Progenitor cell of endocrine pancreas (in vitro differentiated cells): ENCODE measurements at regions not wholly inside any gene's neighbourhood (a gene's known extent, or its start where the extent isn't known, plus 50 kb on each side); places are given as distances from the start of the nearest gene placed in this dataset.

Source experiments
- DNase-seq: peaks from one replicate; pipeline ENCODE4 v3.0.0; 2021; ENCODE audit warnings: low spot score; ENCODE audit not compliant: unreplicated experiment
- H3K27ac Mint-ChIP-seq: 2 replicates; pipeline ENCODE4 v1.8.0; 2021; ENCODE audit warnings: mild to moderate bottlenecking, moderate library complexity, mixed read lengths
- H3K27me3 Mint-ChIP-seq: 2 replicates; pipeline ENCODE4 v1.8.0; 2021; ENCODE audit warnings: mixed read lengths
- H3K36me3 Mint-ChIP-seq: 2 replicates; pipeline ENCODE4 v1.8.0; 2022; ENCODE audit warnings: mixed read lengths; ENCODE audit not compliant: insufficient read depth
- H3K4me1 Mint-ChIP-seq: 2 replicates; pipeline ENCODE4 v1.8.0; 2021; ENCODE audit warnings: low read depth, mixed read lengths
- H3K4me3 Mint-ChIP-seq: 2 replicates; pipeline ENCODE4 v1.8.0; 2021; ENCODE audit warnings: low read depth, mild to moderate bottlenecking, moderate library complexity, mixed read lengths
- H3K9me3 Mint-ChIP-seq: 2 replicates; pipeline ENCODE4 v1.8.0; 2021; ENCODE audit warnings: low read depth, mixed read lengths
- CTCF ChIP-seq: fragments of 200-600 bp; sonication (generic); IDR thresholded peaks from one replicate; pipeline ENCODE4 v1.5.0; 2021; ENCODE audit warnings: antibody characterized with exemption, mild to moderate bottlenecking; ENCODE audit not compliant: unreplicated experiment

GRCh38 chr2:120469426-120469825 is 123.5 kb downstream of the INHBB start:
- TF ChIP-seq CTCF = no peak
- peaks cover 27% of the 10 kb centered on the region for H3K27me3 Mint-ChIP-seq
- H3K27ac Mint-ChIP-seq = no peak overlapping the region
- DNase-seq = no peak
- peaks cover 3% of the 10 kb centered on the region for H3K9me3 Mint-ChIP-seq
- no peak overlapping the region for H3K4me3 Mint-ChIP-seq
- H3K36me3 Mint-ChIP-seq = no peaks in the 10 kb centered on the region
- peaks cover 19% of the 10 kb centered on the region for H3K4me1 Mint-ChIP-seq

DNA sequence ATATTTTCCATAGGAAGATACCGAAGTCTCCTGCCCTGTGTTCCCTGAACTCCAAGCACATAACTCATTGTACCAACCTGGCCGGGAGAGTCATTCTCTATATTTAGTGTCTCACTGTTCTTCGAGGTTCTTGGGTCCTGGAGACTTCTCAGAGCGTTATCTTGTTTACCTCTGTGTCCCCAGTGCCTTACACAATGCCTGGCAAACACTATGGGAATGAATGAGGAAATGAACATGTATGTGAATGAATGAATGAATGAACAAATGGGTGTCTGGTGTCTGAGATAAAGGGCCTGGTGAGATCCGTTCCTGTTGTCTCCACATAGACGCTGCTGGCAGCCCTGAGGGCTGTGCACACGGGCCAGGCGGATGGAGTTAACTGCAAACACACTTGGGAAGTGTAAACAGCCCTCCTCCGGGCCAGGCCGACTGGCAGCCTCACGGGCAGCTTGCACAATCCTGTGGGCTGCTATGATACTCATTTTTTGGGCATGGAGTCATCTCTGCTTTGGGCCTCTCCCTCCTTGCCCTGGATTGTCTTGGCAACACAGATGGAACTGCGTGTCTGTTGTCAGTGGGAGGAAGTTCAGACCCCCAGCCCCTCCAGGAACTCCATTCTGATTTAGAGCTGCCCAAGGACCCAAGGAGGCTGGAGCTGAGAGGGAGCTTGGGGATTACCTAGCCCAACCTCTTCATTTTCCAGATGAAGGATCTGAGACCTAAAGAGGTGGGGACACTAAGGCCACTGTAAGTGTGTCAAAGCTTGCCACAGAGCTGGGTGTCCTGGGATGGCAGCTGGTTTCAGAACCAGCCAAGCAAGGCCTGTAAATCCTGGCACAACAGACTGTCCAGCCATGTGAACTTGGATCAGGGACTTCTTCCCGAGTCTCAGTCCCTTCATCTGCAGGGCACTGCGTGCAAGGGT is 124.4 kb downstream of the INHBB start:
- H3K9me3 Mint-ChIP-seq = peaks cover 3% of the 10 kb centered on the region
- H3K4me1 Mint-ChIP-seq = peaks cover 19% of the 10 kb centered on the region
- peaks cover 27% of the 10 kb centered on the region for H3K27me3 Mint-ChIP-seq
- no peaks in the 10 kb centered on the region for H3K36me3 Mint-ChIP-seq
- peak overlapping the region; percentile 47 for H3K27ac Mint-ChIP-seq
- H3K4me3 Mint-ChIP-seq = no peak overlapping the region
- no peak for DNase-seq
- no peak for TF ChIP-seq CTCF

GRCh38 chr2:120471166-120471565 is 125.2 kb downstream of the INHBB start:
- no peak for TF ChIP-seq CTCF
- no peak overlapping the region for H3K27ac Mint-ChIP-seq
- H3K4me1 Mint-ChIP-seq = peaks cover 14% of the 10 kb centered on the region
- no peak for DNase-seq
- H3K27me3 Mint-ChIP-seq = peaks cover 33% of the 10 kb centered on the region
- H3K9me3 Mint-ChIP-seq = peaks cover 3% of the 10 kb centered on the region
- H3K4me3 Mint-ChIP-seq = no peak overlapping the region
- no peaks in the 10 kb centered on the region for H3K36me3 Mint-ChIP-seq

- Mint-ChIP-seq H3K27me3 (peaks cover 33% of the 10 kb centered on the region), H3K4me3 (no peak overlapping the region), H3K27ac (no peak overlapping the region), H3K9me3 (peaks cover 3% of the 10 kb centered on the region), H3K4me1 (peaks cover 10% of the 10 kb centered on the region), H3K36me3 (no peaks in the 10 kb centered on the region)
- TF ChIP-seq CTCF = no peak
- DNase-seq = no peak
These were observed 126.1 kb downstream of the INHBB start for GRCh38 chr2:120472031-120472430.

GRCh38 chr2:120472891-120473309 is 127.0 kb downstream of the INHBB start:
- Mint-ChIP-seq H3K9me3 (peaks cover 3% of the 10 kb centered on the region), H3K27ac (no peak overlapping the region), H3K4me1 (peaks cover 10% of the 10 kb centered on the region), H3K36me3 (no peaks in the 10 kb centered on the region), H3K4me3 (no peak overlapping the region), H3K27me3 (peaks cover 34% of the 10 kb centered on the region)
- no peak for TF ChIP-seq CTCF
- no peak for DNase-seq
